ENCODE measurements at regions not wholly inside any gene's neighbourhood (a gene's known extent, or its start where the extent isn't known, plus 50 kb on each side); places are given as distances from the start of the nearest gene placed in this dataset.

DNA sequence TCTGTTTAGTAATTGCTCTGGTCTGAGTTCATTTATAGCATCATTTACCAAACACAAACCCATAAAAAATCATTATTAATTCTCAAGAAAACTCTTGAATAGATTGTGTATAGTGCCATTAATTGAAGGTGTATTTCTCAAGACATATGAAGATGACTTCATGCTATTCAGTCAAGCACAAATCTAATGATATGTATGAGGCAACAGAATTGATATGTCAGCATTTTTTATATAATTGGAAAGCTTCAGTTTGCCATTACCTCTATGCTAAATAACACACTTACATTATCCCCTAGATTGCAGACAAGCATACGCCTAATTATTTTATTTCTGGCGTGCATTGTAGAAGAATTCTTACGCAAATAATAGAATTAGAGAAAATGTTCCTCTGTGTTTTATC, 461.8 kb downstream of the PDHA2 start (continued):
- TF ChIP-seq, protein P1, sequence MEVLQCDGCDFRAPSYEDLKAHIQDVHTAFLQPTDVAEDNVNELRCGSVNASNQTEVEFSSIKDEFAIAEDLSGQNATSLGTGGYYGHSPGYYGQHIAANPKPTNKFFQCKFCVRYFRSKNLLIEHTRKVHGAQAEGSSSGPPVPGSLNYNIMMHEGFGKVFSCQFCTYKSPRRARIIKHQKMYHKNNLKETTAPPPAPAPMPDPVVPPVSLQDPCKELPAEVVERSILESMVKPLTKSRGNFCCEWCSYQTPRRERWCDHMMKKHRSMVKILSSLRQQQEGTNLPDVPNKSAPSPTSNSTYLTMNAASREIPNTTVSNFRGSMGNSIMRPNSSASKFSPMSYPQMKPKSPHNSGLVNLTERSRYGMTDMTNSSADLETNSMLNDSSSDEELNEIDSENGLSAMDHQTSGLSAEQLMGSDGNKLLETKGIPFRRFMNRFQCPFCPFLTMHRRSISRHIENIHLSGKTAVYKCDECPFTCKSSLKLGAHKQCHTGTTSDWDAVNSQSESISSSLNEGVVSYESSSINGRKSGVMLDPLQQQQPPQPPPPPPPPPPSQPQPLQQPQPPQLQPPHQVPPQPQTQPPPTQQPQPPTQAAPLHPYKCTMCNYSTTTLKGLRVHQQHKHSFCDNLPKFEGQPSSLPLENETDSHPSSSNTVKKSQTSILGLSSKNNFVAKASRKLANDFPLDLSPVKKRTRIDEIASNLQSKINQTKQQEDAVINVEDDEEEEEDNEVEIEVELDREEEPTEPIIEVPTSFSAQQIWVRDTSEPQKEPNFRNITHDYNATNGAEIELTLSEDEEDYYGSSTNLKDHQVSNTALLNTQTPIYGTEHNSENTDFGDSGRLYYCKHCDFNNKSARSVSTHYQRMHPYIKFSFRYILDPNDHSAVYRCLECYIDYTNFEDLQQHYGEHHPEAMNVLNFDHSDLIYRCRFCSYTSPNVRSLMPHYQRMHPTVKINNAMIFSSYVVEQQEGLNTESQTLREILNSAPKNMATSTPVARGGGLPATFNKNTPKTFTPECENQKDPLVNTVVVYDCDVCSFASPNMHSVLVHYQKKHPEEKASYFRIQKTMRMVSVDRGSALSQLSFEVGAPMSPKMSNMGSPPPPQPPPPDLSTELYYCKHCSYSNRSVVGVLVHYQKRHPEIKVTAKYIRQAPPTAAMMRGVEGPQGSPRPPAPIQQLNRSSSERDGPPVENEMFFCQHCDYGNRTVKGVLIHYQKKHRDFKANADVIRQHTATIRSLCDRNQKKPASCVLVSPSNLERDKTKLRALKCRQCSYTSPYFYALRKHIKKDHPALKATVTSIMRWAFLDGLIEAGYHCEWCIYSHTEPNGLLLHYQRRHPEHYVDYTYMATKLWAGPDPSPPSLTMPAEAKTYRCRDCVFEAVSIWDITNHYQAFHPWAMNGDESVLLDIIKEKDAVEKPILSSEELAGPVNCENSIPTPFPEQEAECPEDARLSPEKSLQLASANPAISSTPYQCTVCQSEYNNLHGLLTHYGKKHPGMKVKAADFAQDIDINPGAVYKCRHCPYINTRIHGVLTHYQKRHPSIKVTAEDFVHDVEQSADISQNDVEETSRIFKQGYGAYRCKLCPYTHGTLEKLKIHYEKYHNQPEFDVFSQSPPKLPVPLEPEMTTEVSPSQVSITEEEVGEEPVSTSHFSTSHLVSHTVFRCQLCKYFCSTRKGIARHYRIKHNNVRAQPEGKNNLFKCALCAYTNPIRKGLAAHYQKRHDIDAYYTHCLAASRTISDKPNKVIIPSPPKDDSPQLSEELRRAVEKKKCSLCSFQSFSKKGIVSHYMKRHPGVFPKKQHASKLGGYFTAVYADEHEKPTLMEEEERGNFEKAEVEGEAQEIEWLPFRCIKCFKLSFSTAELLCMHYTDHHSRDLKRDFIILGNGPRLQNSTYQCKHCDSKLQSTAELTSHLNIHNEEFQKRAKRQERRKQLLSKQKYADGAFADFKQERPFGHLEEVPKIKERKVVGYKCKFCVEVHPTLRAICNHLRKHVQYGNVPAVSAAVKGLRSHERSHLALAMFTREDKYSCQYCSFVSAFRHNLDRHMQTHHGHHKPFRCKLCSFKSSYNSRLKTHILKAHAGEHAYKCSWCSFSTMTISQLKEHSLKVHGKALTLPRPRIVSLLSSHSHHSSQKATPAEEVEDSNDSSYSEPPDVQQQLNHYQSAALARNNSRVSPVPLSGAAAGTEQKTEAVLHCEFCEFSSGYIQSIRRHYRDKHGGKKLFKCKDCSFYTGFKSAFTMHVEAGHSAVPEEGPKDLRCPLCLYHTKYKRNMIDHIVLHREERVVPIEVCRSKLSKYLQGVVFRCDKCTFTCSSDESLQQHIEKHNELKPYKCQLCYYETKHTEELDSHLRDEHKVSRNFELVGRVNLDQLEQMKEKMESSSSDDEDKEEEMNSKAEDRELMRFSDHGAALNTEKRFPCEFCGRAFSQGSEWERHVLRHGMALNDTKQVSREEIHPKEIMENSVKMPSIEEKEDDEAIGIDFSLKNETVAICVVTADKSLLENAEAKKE (CRISPR knock-in tag; IDR thresholded peaks at IDR 0.05): no peak

DNA sequence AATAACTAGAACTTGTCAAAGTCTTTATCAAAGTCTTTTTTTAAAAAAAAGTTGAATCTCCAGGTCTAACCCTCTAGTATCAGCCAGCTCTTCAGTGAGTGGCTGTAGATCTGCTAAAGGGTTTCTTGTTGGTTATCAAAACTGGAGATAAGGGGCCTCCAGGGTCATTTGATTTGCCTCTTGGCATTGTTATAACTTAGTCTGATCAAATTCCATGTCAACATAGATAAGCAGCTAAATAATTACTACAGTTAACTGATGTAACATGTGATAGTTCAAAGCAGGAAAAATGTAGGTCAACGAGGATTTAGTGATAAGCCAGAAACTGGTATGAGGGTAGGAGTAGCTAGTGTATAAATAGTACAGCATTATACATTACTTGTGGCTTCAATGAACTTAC, 465.1 kb downstream of the PDHA2 start:
- Histone ChIP-seq H3K9me2 (ENCODE audit: insufficient read depth) (no peaks in the 10 kb centered on the region), H2AFZ (no peak overlapping the region), H3K4me2 (no peak overlapping the region), H3K4me3 (no peak overlapping the region), H3K27me3 (ENCODE audit: insufficient read depth) (no peaks in the 10 kb centered on the region), H4K20me1 (replicated peaks; ENCODE audit: insufficient read depth) (no peaks in the 10 kb centered on the region), H3F3A (replicated peaks; ENCODE audit: low read depth) (no peaks in the 10 kb centered on the region), H3K27ac (ENCODE audit: low read depth) (no peak overlapping the region), H3K36me3 (ENCODE audit: insufficient read depth) (no peaks in the 10 kb centered on the region), H3K4me1 (ENCODE audit: insufficient read depth) (no peaks in the 10 kb centered on the region; the same call in 1 of the 2 replicates), H3K79me2 (replicated peaks; ENCODE audit: insufficient read depth) (no peaks in the 10 kb centered on the region)
- Mint-ChIP-seq H3K4me3 (no peak overlapping the region), H3K27ac (no peak overlapping the region), H3K9me3 (peaks cover 29% of the 10 kb centered on the region), H3K27me3 (ENCODE audit: insufficient read depth, low read depth, poor library complexity) (no peaks in the 10 kb centered on the region), H3K4me1 (peaks cover 4% of the 10 kb centered on the region; the same call in 2 of the 3 replicates), H3K36me3 (ENCODE audit: low read depth) (peaks cover 26% of the 10 kb centered on the region)
- no peak for TF ChIP-seq STAT1 (IDR thresholded peaks at IDR 0.05; ENCODE audit: unreplicated experiment)
- TF ChIP-seq, protein P1 (CRISPR knock-in tag; IDR thresholded peaks at IDR 0.05): no peak
- no peak for ATAC-seq
- DNase-seq (ENCODE audit: low spot score): no peak

Measured in GM23338 (cell line).